Sigmoid colon (tissue), 6 donors: ENCODE measurements at regions not wholly inside any gene's neighbourhood (a gene's known extent, or its start where the extent isn't known, plus 50 kb on each side); places are given as distances from the start of the nearest gene placed in this dataset.

Source experiments
- DNase-seq: peaks from one replicate; pipeline ENCODE4 v3.0.0-alpha.2; 2019
- H3K27ac ChIP-seq, 4 donors: fragments of 200-600 bp; sonication (generic); one replicate each; pipeline ENCODE4 v1.5.1; 2016 to 2019; ENCODE audit warnings: mild to moderate bottlenecking in 1 of 4
- H3K27me3 ChIP-seq, 3 donors: fragments of 200-600 bp; sonication (generic); one replicate each; pipeline ENCODE4 v1.5.1; 2019; ENCODE audit warnings: mild to moderate bottlenecking in 1 of 3
- H3K36me3 ChIP-seq, 4 donors: fragments of 200-600 bp; sonication (generic); one replicate each; pipeline ENCODE4 v1.5.1; 2016 to 2019
- H3K4me1 ChIP-seq, 4 donors: fragments of 200-600 bp; sonication (generic); one replicate each; pipeline ENCODE4 v1.5.1; 2017 to 2019
- H3K4me3 ChIP-seq, 4 donors: fragments of 200-600 bp; sonication (generic); one replicate each; pipeline ENCODE4 v1.5.1; 2017 to 2019; ENCODE audit warnings: mild to moderate bottlenecking in 2 of 4, moderate library complexity in 1 of 4
- H3K9me3 ChIP-seq, 4 donors: fragments of 200-600 bp in 3 of 4; sonication (generic) in 3 of 4; one replicate each; pipeline versions ENCODE4 v1.5.1 to v1.6.1; 2013 to 2019
- EP300 ChIP-seq, 4 donors: sonication (generic); formaldehyde crosslinking; IDR thresholded peaks; one replicate each; pipeline ENCODE4 v1.6.1; 2017; ENCODE audit warnings: antibody characterized with exemption in 4 of 4
- POLR2A ChIP-seq, 2 donors: fragments of 450-650 bp; IDR thresholded peaks; one replicate each; pipeline ENCODE4 v1.6.1; 2016; ENCODE audit warnings: antibody characterized with exemption in 2 of 2, mild to moderate bottlenecking in 2 of 2, moderate library complexity in 2 of 2
- POLR2AphosphoS5 ChIP-seq, 4 donors: sonication (generic); formaldehyde crosslinking; IDR thresholded peaks; one replicate each; pipeline ENCODE4 v1.6.1; 2017; ENCODE audit warnings: antibody characterized with exemption in 4 of 4
- WGBS, 2 donors: extraction: QIAGEN DNeasy Blood & Tissue Kit; methylation state at CpG; one replicate each; pipeline ENCODE4 v1.1.7; 2013; 5-methylcytosine and 5-hydroxymethylcytosine counted together
- intact Hi-C: fragments of 100-400 bp; cut with DNase I; formaldehyde crosslinking; loops from one replicate; pipeline ENCODE4 v1.15.1; 2023
- TF ChIP-seq, protein P1 (sequence below), 4 experiments: fragments of 450-650 bp in 3 of 4; fragments of 200-600 bp in 1 of 4; IDR thresholded peaks; one replicate each; pipeline ENCODE4 v1.5.1; 2016 to 2019; ENCODE audit warnings: antibody characterized with exemption in 4 of 4, mild to moderate bottlenecking in 3 of 4, moderate library complexity in 2 of 4
- donor health status: healthy with polysubstance abuse.
- donor health status: healthy.

DNA sequence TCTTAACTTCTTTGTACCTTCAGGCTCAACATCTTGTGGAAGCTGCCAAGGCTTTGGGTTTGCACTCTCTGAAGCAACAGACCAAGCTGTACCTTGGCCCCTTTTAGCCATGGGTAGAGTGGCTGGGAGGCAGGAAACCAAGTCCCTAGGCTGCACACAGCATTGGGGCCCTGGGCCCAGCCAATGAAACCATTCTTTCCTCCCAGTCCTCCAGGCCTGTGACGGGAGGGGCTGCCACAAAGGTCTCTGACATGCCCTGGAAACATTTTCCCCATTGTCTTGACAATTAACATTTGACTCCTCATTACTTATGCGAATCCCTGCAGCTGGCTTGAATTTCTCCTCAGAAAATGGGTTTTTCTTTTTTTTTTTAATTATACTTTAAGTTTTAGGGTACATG is 253.1 kb upstream of the GADL1 start:
- Histone ChIP-seq H3K27ac (no peak overlapping the region), H3K4me1 (no peaks in the 10 kb centered on the region), H3K27me3 (no peaks in the 10 kb centered on the region), H3K36me3 (no peaks in the 10 kb centered on the region), H3K4me3 (no peak overlapping the region), H3K9me3 (peaks cover 0 to 4% (median under 1%) of the 10 kb centered on the region in 4 donors)
- WGBS, 2 donors = 93 to 97% methylated on average over 2 of the region's 2 CpGs
- TF ChIP-seq POLR2A (IDR thresholded peaks at IDR 0.05) = no peak
- no peak for TF ChIP-seq POLR2AphosphoS5 (IDR thresholded peaks at IDR 0.05)
- TF ChIP-seq, protein P1, sequence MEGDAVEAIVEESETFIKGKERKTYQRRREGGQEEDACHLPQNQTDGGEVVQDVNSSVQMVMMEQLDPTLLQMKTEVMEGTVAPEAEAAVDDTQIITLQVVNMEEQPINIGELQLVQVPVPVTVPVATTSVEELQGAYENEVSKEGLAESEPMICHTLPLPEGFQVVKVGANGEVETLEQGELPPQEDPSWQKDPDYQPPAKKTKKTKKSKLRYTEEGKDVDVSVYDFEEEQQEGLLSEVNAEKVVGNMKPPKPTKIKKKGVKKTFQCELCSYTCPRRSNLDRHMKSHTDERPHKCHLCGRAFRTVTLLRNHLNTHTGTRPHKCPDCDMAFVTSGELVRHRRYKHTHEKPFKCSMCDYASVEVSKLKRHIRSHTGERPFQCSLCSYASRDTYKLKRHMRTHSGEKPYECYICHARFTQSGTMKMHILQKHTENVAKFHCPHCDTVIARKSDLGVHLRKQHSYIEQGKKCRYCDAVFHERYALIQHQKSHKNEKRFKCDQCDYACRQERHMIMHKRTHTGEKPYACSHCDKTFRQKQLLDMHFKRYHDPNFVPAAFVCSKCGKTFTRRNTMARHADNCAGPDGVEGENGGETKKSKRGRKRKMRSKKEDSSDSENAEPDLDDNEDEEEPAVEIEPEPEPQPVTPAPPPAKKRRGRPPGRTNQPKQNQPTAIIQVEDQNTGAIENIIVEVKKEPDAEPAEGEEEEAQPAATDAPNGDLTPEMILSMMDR (IDR thresholded peaks at IDR 0.05) = no peak
- TF ChIP-seq EP300 (IDR thresholded peaks at IDR 0.05) = no peak
- intact Hi-C loops = no loop called here
- no peak for DNase-seq

DNA sequence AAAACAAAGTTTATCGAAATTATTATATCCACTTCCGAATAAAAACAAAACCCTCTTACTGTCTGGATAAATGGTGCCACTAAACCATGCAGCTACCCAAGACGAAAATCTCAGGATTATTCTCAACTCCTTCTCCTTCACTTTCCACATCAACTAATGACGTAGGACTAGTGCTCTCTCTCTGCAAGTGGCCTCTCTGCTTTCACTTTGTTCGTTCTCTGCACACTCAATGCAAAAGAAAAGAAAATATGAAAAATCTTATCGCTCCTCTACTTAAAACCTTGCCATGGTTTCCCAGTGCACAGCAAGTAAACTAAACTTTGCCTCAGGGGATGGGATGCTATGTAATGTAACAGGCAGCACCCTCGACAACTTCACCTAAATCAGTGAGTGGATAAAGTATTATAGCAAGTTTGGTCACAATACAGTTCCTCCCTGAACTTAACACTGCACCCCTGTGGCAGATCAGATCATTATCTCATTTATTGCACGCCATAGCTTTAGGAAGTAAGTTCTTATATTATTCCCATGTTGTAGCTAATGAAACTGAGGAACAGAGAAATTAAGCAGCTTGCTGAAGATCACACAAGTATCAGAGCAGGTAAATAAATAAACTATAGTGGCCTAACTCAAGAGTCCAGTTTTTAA is 262.7 kb upstream of the GADL1 start:
- Histone ChIP-seq H3K4me1 (no peaks in the 10 kb centered on the region), H3K9me3 (no peaks in the 10 kb centered on the region), H3K27me3 (no peaks in the 10 kb centered on the region), H3K36me3 (no peaks in the 10 kb centered on the region), H3K27ac (no peak overlapping the region), H3K4me3 (no peak overlapping the region)
- 87 to 90% methylated on average over 8 of the region's 8 CpGs for WGBS, 2 donors
- DNase-seq = no peak
- TF ChIP-seq, protein P1 (IDR thresholded peaks at IDR 0.05) = no peak
- no peak for TF ChIP-seq EP300 (IDR thresholded peaks at IDR 0.05)
- no peak for TF ChIP-seq POLR2A (IDR thresholded peaks at IDR 0.05)
- TF ChIP-seq POLR2AphosphoS5 (IDR thresholded peaks at IDR 0.05) = no peak
- intact Hi-C loops = no loop called here

DNA sequence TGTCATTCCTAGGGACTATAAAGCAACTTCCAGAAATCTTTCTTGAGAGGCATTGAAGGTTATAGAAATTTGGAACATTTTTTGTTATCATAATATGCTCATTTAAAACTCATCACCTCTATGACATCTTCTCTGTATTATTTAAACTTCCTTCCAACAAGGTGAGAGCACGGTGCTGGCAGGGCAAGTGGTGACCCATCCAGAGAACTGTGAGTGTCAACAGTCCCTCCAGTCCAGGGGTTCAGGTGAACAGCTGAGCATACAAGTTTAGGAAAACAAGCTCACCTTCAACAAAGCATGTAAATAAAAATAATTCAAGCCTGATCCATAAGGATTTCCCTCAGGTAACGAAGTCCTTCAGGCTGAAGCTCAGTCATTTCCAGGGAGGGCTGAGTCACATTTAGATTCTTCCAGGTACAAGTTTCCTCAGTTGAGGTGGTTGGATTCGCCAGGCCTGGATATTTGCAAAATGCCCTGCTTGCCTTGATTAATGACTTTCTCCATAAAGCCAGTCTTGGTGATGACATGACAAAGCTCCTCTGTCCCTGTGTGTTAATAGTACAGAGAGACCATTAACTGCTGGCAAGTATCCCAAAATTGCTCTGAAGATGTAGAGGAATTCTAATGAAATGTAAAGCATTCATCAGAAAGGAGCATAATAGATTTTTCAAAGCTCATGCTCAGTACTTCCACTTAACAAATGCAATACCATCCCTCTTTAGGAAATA is 263.6 kb upstream of the GADL1 start:
- no peaks in the 10 kb centered on the region for H3K4me1 ChIP-seq
- H3K4me3 ChIP-seq = no peak overlapping the region
- WGBS, 2 donors = 92 to 94% methylated on average over 3 of the region's 3 CpGs
- intact Hi-C loops = no loop called here
- no peak overlapping the region for H3K27ac ChIP-seq
- H3K36me3 ChIP-seq = no peaks in the 10 kb centered on the region
- H3K27me3 ChIP-seq = no peaks in the 10 kb centered on the region
- no peaks in the 10 kb centered on the region for H3K9me3 ChIP-seq
- TF ChIP-seq POLR2A (IDR thresholded peaks at IDR 0.05) (no peak), POLR2AphosphoS5 (IDR thresholded peaks at IDR 0.05) (no peak), EP300 (IDR thresholded peaks at IDR 0.05) (no peak)
- TF ChIP-seq, protein P1 (IDR thresholded peaks at IDR 0.05) = no peak
- DNase-seq = no peak

DNA sequence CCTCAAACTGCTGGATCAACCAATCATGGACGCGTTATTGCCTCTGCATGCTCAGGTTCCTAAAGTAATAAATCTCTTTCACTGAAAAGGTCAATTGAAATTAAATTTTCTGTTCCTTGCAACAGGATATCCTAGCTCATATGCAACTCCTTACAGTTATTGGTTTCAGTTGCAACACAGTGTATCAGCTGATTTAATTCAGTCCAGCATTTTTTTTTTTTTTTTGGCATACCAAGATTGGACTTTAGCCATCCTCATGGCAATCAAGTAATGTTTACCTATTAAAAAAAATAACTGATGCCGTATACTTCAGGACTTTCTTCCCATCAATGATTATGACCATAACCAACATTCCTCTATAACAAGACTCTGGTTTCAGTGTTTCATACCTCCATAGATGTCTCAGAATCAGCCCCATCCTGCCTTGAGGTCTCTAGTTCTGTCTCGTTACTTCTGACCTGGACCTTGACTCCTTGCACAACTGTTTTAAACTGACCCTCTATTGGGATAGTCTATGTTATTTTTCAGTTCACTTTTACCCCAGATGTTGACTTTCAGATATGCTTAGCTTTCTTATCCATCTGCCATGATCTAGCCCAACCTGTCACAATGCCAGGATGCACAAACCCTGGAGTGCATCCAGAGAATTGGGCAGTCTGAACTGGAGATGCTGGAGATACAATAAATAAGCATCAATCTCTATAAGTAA is 265.0 kb upstream of the GADL1 start:
- no peak for DNase-seq
- H3K36me3 ChIP-seq = no peaks in the 10 kb centered on the region
- no peaks in the 10 kb centered on the region for H3K9me3 ChIP-seq
- WGBS, 2 donors = 70 to 90% methylated on average over 4 of the region's 4 CpGs
- TF ChIP-seq EP300 (IDR thresholded peaks at IDR 0.05) = no peak
- TF ChIP-seq POLR2A (IDR thresholded peaks at IDR 0.05) = no peak
- TF ChIP-seq, protein P1 (IDR thresholded peaks at IDR 0.05) = no peak
- H3K27ac ChIP-seq = no peak overlapping the region
- no peaks in the 10 kb centered on the region for H3K27me3 ChIP-seq
- no peak overlapping the region for H3K4me3 ChIP-seq
- H3K4me1 ChIP-seq = no peaks in the 10 kb centered on the region
- intact Hi-C loops = no loop called here
